Keratinocyte (primary cell): ENCODE measurements at regions not wholly inside any gene's neighbourhood (a gene's known extent, or its start where the extent isn't known, plus 50 kb on each side); places are given as distances from the start of the nearest gene placed in this dataset.

Source experiments
- CTCF ChIP-seq, 3 experiments: IDR thresholded peaks in 1 of 3; conservative IDR thresholded peaks in 1 of 3; optimal IDR thresholded peaks in 1 of 3; 2 replicates in 2 of 3; 3 replicates in 1 of 3; pipeline versions ENCODE3 to v1.5.1; 2011; ENCODE audit warnings: low read length in 3 of 3, mild to moderate bottlenecking in 3 of 3, moderate library complexity in 2 of 3, control low read depth in 1 of 3, inconsistent platforms in 1 of 3; ENCODE audit not compliant: insufficient read depth in 2 of 3; ENCODE audit errors: extremely low read depth in 1 of 3
- EZH2 ChIP-seq: IDR thresholded peaks from one replicate; pipeline ENCODE4 v1.6.1; 2012; ENCODE audit warnings: inconsistent platforms, mild to moderate bottlenecking, low read length, moderate library complexity

GRCh38 chr11:128400382-128401203 lies 186.8 kb downstream of the ETS1 start:
- TF ChIP-seq EZH2 (no peak), CTCF (optimal IDR thresholded peaks at IDR 0.05 in 1 of 3, IDR thresholded peaks at IDR 0.05 in 1 of 3, conservative IDR thresholded peaks at IDR 0.05 in 1 of 3; ENCODE audit: extremely low read depth in 1 of 3, insufficient read depth in 2 of 3, low read length in 3 of 3) (no peak)
